Gastroesophageal sphincter (tissue), 4 donors: ENCODE measurements at regions not wholly inside any gene's neighbourhood (a gene's known extent, or its start where the extent isn't known, plus 50 kb on each side); places are given as distances from the start of the nearest gene placed in this dataset.

Experiments used
- ATAC-seq: fragments of 150-250 bp; one replicate; pipeline ENCODE4 v1.9.1; 2016; ENCODE audit warnings: mild to moderate bottlenecking, moderate library complexity
- H3K27ac ChIP-seq, 4 donors: fragments of 200-600 bp; sonication (generic) in 3 of 4; 1 replicate in 3 of 4; 2 replicates in 1 of 4; pipeline ENCODE4 v1.5.1; 2016 to 2019
- H3K27me3 ChIP-seq: fragments of 200-600 bp; sonication (generic); one replicate; pipeline ENCODE4 v1.5.1; 2019
- H3K36me3 ChIP-seq, 2 donors: fragments of 200-600 bp; sonication (generic); one replicate each; pipeline ENCODE4 v1.5.1; 2019; ENCODE audit warnings: control low read depth in 1 of 2
- H3K4me1 ChIP-seq, 3 donors: fragments of 200-600 bp; sonication (generic); 1 replicate in 2 of 3; 2 replicates in 1 of 3; pipeline ENCODE4 v1.5.1; 2016 to 2019; ENCODE audit warnings: control low read depth in 2 of 3
- H3K4me3 ChIP-seq, 2 donors: fragments of 200-600 bp; sonication (generic); one replicate each; pipeline ENCODE4 v1.5.1; 2019; ENCODE audit warnings: mild to moderate bottlenecking in 1 of 2, moderate library complexity in 1 of 2
- H3K9me3 ChIP-seq, 3 donors: fragments of 200-600 bp; sonication (generic); one replicate each; pipeline ENCODE4 v1.5.1; 2017 to 2019; ENCODE audit warnings: control low read depth in 2 of 3
- EP300 ChIP-seq: sonication (generic); formaldehyde crosslinking; IDR thresholded peaks from one replicate; pipeline ENCODE4 v1.6.1; 2017; ENCODE audit warnings: antibody characterized with exemption, mild to moderate bottlenecking
- POLR2A ChIP-seq, 2 donors: fragments of 450-650 bp; IDR thresholded peaks; one replicate each; pipeline ENCODE4 v1.6.1; 2017; ENCODE audit warnings: antibody characterized with exemption in 2 of 2, mild to moderate bottlenecking in 2 of 2, moderate library complexity in 1 of 2
- POLR2AphosphoS5 ChIP-seq: sonication (generic); formaldehyde crosslinking; IDR thresholded peaks from one replicate; pipeline ENCODE4 v1.6.1; 2017; ENCODE audit warnings: antibody characterized with exemption
- WGBS, 2 donors: methylation state at CpG; one replicate each; pipeline ENCODE4 v1.1.5; 2018; ENCODE audit warnings: low coverage in 1 of 2; 5-methylcytosine and 5-hydroxymethylcytosine counted together
- TF ChIP-seq, protein P1 (sequence below), 4 experiments: fragments of 200-600 bp in 2 of 4; fragments of 450-650 bp in 2 of 4; sonication (generic) in 1 of 4; IDR thresholded peaks; one replicate each; pipeline ENCODE4 v1.5.1; 2017 to 2019; ENCODE audit warnings: antibody characterized with exemption in 4 of 4, mild to moderate bottlenecking in 2 of 4, moderate library complexity in 2 of 4

DNA sequence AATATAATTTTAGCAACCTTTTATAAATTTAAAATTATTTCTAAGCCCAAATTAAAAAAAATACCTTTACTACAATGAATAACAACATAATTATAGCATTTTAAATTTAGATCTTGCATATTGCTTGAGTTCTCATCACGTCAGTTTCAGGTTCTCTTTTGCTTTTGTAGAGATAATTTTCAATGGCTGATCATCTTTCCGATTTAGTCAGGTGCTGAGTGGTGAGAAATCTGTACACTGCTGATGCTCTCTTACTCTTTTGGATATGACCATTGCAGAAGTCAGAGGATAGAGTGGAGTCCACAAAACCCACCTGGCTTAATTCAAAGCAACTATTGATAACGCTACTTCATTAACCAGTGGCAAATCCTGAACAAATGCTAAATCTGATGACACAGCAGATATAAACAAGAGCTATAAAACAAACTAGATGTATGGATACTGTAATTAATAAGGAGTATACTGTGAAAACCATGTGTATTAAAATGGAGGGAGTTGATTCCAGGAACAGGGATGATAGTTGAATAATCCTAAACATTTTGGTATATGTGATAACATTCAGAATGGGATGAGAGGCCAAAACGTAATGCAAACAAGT, 394.8 kb downstream of the CSNK1G3 start:
- H3K4me3 ChIP-seq: no peak overlapping the region
- no peaks in the 10 kb centered on the region for H3K27me3 ChIP-seq
- TF ChIP-seq POLR2AphosphoS5 (no peak), POLR2A (IDR thresholded peaks at IDR 0.05) (no peak), EP300 (no peak)
- TF ChIP-seq, protein P1, sequence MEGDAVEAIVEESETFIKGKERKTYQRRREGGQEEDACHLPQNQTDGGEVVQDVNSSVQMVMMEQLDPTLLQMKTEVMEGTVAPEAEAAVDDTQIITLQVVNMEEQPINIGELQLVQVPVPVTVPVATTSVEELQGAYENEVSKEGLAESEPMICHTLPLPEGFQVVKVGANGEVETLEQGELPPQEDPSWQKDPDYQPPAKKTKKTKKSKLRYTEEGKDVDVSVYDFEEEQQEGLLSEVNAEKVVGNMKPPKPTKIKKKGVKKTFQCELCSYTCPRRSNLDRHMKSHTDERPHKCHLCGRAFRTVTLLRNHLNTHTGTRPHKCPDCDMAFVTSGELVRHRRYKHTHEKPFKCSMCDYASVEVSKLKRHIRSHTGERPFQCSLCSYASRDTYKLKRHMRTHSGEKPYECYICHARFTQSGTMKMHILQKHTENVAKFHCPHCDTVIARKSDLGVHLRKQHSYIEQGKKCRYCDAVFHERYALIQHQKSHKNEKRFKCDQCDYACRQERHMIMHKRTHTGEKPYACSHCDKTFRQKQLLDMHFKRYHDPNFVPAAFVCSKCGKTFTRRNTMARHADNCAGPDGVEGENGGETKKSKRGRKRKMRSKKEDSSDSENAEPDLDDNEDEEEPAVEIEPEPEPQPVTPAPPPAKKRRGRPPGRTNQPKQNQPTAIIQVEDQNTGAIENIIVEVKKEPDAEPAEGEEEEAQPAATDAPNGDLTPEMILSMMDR (IDR thresholded peaks at IDR 0.05): no peak
- no peak overlapping the region for H3K27ac ChIP-seq
- WGBS, 2 donors: 83 to 93% methylated on average over 4 of the region's 4 CpGs
- no peak for ATAC-seq
- H3K9me3 ChIP-seq: no peaks in the 10 kb centered on the region
- no peaks in the 10 kb centered on the region for H3K36me3 ChIP-seq
- H3K4me1 ChIP-seq: no peaks in the 10 kb centered on the region

DNA sequence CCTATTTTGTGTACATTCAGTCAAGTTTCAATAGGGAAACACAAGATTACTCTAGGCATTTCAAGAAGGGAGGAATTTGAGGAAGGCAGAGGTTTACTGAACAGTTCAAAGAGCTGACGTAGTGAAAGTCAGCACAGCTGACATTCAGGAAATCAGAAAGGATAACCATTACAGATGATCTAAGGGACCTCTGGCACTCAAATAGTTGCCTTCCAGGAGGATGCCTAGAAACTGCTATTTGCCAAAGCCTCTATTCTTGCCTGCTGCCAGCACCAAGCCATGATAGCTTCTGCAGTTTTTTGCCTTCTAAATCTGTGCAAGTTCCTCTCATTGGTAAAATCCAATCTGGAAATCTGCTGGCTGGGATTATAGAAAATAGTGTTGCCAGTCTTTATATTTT, 373.1 kb downstream of the CSNK1G3 start:
- Histone ChIP-seq H3K36me3 (no peaks in the 10 kb centered on the region), H3K27ac (no peak overlapping the region), H3K4me1 (peaks cover 0 to 15% (median 6%) of the 10 kb centered on the region in 3 donors), H3K9me3 (no peaks in the 10 kb centered on the region), H3K4me3 (no peak overlapping the region), H3K27me3 (no peaks in the 10 kb centered on the region)
- no peak for ATAC-seq
- 80% methylated on average over 1 of the region's 1 CpG; no CpG with 5 or more reads in 1 of the 2 donors for WGBS, 2 donors
- no peak for TF ChIP-seq POLR2A (IDR thresholded peaks at IDR 0.05)
- TF ChIP-seq, protein P1 (IDR thresholded peaks at IDR 0.05): no peak
- no peak for TF ChIP-seq POLR2AphosphoS5
- TF ChIP-seq EP300: no peak

DNA sequence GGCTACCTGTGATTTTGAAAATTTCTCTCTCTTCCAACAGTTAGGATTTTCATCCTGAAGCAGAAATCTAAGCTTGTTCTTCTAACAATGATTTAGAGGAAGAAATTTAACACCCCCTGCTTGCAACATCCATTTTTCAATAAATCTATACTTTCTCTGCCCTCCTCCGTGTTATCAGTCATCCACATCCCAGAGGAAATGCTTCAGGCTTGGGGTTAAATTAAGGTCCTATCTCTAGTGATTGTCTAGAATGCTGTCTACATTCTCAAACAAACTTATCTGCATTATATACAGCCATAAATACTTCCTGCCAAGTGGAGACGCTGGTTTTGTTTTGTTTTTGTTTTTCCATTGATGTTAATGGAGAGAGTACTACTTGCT, 371.0 kb downstream of the CSNK1G3 start:
- Histone ChIP-seq H3K27ac (no peak overlapping the region), H3K4me1 (peaks cover 0 to 15% (median 6%) of the 10 kb centered on the region in 3 donors), H3K4me3 (no peak overlapping the region), H3K27me3 (no peaks in the 10 kb centered on the region), H3K36me3 (no peaks in the 10 kb centered on the region), H3K9me3 (no peaks in the 10 kb centered on the region)
- ATAC-seq: no peak
- TF ChIP-seq POLR2AphosphoS5 (no peak), POLR2A (IDR thresholded peaks at IDR 0.05) (no peak), EP300 (no peak)
- TF ChIP-seq, protein P1 (IDR thresholded peaks at IDR 0.05): no peak
- WGBS, 2 donors: 44 to 52% methylated on average over 2 of the region's 2 CpGs

DNA sequence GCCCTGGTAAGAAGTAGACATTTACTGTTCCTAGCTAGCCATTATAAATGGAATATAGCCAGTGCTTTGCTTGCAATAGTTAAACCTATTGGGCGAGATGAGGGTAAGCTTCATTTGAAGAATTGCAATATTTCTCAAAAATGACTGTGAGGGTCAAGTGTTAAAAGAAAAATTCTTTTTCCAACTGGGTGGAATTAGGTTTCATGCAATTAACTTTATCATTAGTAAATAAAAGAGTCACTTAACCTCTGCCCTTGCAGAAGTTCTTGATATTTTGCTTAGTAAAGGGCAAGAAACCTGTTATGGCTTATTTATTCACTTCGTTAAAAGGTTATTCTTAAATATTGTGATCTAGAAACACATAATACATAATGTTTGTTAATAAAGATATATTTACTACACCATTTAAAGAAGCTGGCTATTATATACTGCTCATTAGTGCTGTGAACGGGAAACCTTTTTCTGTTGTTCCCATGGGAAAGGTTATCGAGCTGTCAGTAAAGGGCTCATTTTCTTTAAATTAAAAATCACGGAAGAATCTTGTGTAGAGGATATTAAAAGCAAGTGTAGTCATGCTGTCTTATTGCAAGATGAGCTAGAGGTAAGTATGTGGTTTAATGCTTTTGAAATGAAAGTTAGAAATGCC, 370.5 kb downstream of the CSNK1G3 start:
- Histone ChIP-seq H3K36me3 (no peaks in the 10 kb centered on the region), H3K27me3 (no peaks in the 10 kb centered on the region), H3K4me1 (peaks cover 0 to 15% (median 6%) of the 10 kb centered on the region in 3 donors), H3K9me3 (no peaks in the 10 kb centered on the region), H3K4me3 (no peak overlapping the region), H3K27ac (no peak overlapping the region)
- 60 to 82% methylated on average over 4 to 5 of the region's 5 CpGs for WGBS, 2 donors
- TF ChIP-seq POLR2AphosphoS5: no peak
- no peak for TF ChIP-seq EP300
- TF ChIP-seq, protein P1 (IDR thresholded peaks at IDR 0.05): no peak
- TF ChIP-seq POLR2A (IDR thresholded peaks at IDR 0.05): no peak
- no peak for ATAC-seq

DNA sequence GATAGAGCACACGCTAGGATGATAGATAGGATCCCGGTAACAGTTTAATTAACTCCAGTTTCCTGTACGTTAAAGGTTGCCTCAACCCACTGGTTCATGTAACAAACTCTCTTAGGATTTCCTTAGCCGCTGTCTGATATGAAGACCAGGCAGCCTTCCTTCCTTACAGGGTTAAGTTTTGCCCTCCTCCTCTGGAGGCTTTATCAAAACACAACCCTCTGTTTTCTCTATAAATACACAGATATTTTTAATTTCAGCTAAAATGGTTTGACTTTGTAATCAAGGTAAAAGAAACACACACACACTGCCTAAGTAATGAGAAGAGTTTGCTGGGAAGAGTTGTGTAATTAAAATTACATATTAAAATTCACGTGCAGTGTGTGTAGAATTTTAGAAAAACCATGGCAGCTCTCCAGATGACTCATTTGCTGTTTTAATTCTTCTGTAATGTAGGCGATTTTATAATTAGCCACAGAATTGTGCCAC, 369.8 kb downstream of the CSNK1G3 start:
- Histone ChIP-seq H3K4me3 (no peak overlapping the region), H3K27ac (no peak overlapping the region), H3K9me3 (no peaks in the 10 kb centered on the region), H3K4me1 (peaks cover 0 to 15% (median 6%) of the 10 kb centered on the region in 3 donors), H3K36me3 (no peaks in the 10 kb centered on the region), H3K27me3 (no peaks in the 10 kb centered on the region)
- no peak for TF ChIP-seq POLR2A (IDR thresholded peaks at IDR 0.05)
- peak; percentile 24 for TF ChIP-seq POLR2AphosphoS5
- ATAC-seq: no peak
- WGBS, 2 donors: 14 to 28% methylated on average over 6 of the region's 6 CpGs
